ENCODE measurements at regions not wholly inside any gene's neighbourhood (a gene's known extent, or its start where the extent isn't known, plus 50 kb on each side); places are given as distances from the start of the nearest gene placed in this dataset.

DNA sequence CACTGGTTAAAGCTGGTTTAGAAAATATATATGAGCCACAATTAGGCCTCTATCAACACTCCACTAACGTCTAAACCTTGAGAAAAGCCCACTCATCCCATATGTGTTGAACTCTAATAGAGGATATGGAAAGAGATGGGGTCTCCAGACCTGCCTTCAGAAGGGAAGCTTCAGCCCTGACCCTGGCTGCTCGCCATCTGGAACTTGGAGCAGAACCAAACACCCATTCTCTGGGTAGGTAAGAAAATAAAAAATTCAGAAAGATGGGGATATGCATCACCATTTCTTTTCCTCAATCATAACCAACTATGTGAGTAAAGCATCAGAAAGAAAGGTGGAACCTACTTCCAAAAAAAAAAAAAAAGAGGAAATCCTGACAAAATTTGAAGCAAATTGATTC lies 666.2 kb downstream of the PTPRC start:
- TF ChIP-seq, protein P1, sequence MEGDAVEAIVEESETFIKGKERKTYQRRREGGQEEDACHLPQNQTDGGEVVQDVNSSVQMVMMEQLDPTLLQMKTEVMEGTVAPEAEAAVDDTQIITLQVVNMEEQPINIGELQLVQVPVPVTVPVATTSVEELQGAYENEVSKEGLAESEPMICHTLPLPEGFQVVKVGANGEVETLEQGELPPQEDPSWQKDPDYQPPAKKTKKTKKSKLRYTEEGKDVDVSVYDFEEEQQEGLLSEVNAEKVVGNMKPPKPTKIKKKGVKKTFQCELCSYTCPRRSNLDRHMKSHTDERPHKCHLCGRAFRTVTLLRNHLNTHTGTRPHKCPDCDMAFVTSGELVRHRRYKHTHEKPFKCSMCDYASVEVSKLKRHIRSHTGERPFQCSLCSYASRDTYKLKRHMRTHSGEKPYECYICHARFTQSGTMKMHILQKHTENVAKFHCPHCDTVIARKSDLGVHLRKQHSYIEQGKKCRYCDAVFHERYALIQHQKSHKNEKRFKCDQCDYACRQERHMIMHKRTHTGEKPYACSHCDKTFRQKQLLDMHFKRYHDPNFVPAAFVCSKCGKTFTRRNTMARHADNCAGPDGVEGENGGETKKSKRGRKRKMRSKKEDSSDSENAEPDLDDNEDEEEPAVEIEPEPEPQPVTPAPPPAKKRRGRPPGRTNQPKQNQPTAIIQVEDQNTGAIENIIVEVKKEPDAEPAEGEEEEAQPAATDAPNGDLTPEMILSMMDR (IDR thresholded peaks at IDR 0.05) = no peak
- TF ChIP-seq POLR2A (IDR thresholded peaks at IDR 0.05) = no peak

Measured in thyroid gland (tissue), 4 donors.